Activated T-helper 1 cell treated with anti-CD3 and anti-CD28 coated beads, Interleukin-2, amount 50 U/mL, for 16 hours (primary cell): ENCODE measurements at regions not wholly inside any gene's neighbourhood (a gene's known extent, or its start where the extent isn't known, plus 50 kb on each side); places are given as distances from the start of the nearest gene placed in this dataset.

Source experiments
- DNase-seq, 2 donors: peaks; one replicate each; pipeline ENCODE4 v3.0.0-alpha.2; 2020; ENCODE audit warnings: low read depth in 1 of 2, low spot score in 1 of 2

- DNase-seq, result no peak
These were observed 266.3 kb downstream of the MTX2 start for GRCh38 chr2:176535467-176536113.

DNA sequence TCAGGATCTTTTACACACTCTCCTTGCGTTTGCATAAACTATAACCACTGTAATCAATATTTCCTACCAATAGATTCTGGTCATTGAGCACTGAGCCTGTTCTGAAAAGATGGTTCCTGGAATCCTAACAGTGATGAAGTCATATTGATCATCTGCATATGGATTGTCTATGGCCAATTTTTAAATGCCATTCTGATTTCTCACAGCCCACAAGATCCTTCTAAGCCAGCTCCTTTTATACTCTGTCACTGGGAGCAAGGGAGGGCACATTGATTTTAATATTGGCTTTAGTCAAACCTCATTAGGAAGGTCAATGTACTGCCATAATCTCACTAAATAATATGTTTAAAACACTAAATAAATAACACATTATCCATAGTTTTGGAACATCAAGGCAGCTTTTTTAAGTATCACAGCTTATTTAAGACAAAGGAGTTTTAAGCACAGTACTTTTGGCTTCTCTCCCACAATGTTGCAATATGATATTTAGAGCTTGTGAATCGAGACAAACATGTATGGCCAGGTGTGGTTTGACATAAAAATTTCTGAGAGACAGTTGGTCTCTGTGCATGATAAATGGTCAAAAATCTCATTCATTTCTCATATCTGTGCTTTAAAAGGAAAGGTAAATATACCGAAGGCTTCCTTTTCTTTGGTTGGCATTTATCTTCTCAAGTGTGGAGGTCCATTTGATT, 267.3 kb downstream of the MTX2 start:
- no peak for DNase-seq

- no peak for DNase-seq
These were observed 268.7 kb downstream of the MTX2 start for GRCh38 chr2:176537932-176538331.

DNA sequence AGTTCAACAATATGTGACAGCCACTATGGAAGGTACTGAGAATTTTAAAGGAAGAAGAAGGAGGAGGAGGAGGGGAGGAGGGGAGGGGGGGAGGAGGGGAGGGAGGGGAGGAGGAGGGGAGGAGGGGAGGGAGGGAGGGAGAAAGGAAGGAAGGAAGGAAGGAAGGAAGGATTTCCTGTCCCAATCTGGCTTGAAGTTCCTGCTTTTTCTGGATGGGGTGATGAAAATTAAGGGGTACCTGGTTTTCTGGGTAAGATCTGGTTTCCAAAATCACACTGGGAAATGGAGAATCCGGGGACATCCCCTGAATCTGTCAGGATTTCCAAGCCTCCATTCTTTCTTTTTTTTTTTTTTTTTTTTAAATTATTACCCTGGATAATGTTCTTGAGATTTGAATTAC, 271.8 kb downstream of the MTX2 start:
- DNase-seq, result no peak

- no peak for DNase-seq
These were observed 273.2 kb downstream of the MTX2 start for GRCh38 chr2:176542476-176542875.

DNA sequence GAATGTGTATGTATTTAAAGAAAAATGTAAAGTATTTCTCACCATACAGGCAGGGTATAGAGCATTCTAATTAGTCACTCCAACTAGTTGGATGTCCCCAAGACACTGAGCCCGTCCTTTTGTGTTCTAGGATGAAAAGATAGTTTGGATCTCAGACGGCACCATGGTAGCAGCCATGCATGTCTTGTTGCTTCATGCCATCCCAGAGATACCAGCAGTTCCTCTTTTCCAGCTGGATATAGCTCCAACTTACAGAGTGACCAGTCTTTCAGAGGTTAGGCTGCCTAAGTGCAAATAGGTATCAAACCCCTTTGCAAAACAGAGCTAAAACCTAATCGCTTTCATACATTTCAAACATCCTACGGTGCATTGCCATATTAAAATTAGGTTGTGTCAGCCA, 275.3 kb downstream of the MTX2 start:
- DNase-seq, result no peak

DNA sequence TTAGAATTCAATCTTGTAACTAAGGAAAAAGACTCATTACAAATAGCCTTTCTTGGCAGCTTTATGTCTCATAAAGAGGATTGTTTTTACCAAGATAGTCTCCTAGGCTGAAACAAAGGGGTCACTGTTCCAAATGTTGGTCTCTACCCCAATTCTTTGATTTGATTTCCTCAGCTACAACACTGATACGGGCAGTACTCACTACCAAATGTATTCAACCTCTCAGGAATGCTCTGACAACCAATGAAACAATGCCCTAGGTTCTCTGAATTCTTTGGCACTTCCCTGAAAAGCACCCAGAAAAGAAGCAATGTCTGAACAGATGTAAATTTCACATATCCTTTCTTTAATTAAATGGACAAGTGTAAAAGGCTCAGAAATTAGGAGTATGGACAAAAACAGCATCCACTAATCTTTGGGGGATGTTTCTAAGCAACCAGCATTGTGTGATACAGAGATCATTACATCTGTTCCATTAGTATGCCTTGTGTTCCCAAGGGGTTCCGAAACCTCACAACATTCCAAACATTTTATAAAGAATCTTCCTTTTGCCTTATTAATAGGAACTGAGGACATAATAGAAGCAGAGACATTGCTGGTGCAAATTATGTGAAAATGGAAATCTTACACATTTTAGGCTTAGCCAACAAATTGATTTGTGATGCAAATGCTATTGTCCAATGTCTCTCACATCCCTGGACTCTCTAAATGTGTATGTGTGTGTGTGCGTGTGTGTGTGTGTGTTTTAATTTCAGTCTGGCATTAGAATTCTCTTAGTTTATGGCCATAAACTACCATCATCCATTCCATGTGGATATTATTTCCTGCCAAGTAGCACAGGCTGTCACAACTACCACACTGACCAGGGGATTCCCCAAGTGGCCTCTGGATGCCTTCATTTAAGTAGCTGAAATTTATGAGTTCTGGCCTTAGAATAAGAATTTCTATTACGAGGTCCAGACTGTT, 276.0 kb downstream of the MTX2 start:
- no peak for DNase-seq

DNA sequence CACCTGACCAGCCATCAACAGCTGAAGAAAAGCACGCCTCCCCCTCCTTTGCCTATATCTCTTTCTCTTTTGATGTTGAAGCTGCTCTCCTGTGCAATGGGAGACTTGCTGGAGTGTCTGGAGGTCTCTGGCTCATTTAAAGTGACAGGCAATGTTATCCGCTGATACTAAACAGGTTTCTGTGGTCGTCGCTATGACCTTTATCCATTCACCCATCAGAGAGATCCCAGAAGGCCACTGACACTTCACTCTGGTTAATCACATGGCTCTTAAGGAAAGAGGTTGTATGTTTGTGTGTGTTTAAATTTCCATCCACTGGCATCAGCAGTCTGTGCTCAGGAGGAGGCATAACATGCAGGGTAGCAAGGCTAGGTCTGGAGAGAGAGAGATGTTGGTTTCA, 277.3 kb downstream of the MTX2 start:
- no peak for DNase-seq

- no peak for DNase-seq
These were observed 283.4 kb downstream of the MTX2 start for GRCh38 chr2:176552501-176553135.

DNA sequence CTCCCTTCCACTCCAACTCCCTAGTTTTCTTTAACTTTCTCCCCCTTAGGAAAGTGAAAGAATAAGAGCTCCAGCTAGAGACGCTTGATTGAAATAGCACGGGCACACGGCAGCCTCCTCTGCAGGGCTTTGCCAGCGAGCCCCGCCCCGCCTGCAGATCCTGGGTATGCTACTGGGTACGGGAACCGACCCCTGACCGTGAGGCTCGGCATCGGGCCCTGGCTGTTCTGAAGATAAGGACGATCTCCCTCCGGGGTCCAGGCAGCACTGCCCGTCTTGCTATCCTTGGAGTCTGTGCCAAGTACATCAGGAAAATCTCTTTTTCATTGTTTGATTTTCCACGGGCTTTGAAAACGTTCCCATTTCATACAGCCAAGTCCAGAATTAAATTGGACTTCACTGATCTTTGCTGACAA, 284.5 kb downstream of the MTX2 start:
- DNase-seq, result no peak

DNA sequence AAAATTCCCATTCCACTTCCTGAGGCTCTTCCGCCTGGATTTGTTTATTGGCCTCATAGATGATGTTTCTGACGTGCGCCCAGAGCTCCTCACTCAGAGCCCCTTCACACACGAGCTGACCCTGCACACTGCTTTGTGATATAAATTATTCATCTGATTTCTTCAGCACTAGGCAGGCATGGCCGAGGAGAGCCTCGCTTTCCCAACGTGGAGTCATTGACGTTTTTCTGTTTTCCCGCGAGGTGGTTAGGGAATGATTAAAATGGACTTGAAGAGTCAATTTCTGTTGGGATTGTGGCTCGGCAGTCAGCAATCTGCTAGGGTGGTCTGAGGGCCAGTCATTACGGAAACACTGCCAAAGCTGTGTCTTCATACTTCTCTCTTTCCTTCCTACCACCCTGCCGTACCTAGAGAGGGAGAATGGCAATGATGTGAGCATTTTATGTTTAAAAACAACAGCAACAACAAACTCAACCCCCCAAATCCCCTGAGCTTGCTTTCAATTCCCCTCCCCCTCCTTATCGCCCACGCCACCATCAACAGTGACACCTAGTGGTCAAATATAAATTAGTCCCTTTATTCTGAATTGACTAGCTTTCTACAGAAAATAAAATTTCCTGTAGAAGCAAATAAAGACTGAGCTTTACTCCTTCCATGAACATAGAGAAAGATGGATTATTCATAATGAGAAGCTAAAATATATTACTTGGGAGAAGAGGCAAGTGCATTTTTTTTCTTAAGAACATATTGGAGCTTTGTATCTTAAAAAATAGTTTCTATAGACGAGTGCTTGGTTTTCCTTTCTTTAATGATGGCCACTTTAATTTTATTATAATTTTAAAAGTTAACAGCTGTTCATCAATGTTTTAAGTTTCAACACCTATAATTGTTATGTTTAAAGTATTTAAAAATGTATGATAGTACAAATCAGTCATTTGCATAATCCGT, 285.1 kb downstream of the MTX2 start:
- no peak for DNase-seq

DNA sequence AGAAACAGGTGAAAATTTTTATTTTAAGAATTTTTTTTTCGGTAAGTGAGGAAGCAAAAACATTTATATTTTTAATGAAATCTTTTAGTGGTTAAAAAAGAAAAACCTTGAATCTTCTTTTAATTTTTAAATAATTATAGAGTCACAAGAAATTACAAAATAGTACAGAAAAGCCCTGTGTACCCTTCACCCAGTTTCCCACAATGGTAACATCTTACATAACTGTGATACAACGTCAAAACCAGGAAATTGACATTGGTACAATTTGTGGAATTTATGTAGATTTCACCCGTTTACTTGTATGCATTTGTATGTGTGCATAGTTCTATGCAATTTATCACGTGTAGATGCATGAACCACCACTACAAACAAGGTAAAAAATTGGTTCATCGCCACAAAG, 285.9 kb downstream of the MTX2 start:
- no peak for DNase-seq

- no peak for DNase-seq
These were observed 286.5 kb downstream of the MTX2 start for GRCh38 chr2:176555781-176556180.

DNA sequence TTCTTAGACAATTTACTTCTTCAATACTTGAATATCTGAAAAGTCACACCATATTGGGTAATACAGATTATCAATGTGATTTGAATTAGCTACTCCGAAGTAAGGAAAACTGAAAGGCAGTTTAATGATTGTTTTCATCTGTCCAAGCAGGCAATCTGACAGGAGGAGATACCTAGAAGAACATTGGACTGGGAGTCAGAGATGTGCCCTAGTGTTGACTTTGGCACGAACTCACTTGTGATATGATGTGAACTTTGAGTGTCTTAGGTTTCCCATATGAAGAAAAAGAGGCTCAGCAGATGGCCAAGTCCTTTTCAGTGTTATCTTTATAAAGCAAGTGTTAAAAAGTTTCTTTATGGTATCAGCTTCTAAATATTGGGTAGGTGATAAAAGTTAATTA, 287.1 kb downstream of the MTX2 start:
- DNase-seq, result no peak

- no peak for DNase-seq
These were observed 288.6 kb downstream of the MTX2 start for GRCh38 chr2:176557821-176558220.

GRCh38 chr2:176558574-176559140, 289.4 kb downstream of the MTX2 start:
- DNase-seq, result no peak

- DNase-seq, result no peak
These were observed 291.1 kb downstream of the MTX2 start for GRCh38 chr2:176560296-176560695.

GRCh38 chr2:176561706-176562105, 292.5 kb downstream of the MTX2 start:
- DNase-seq, result no peak

DNA sequence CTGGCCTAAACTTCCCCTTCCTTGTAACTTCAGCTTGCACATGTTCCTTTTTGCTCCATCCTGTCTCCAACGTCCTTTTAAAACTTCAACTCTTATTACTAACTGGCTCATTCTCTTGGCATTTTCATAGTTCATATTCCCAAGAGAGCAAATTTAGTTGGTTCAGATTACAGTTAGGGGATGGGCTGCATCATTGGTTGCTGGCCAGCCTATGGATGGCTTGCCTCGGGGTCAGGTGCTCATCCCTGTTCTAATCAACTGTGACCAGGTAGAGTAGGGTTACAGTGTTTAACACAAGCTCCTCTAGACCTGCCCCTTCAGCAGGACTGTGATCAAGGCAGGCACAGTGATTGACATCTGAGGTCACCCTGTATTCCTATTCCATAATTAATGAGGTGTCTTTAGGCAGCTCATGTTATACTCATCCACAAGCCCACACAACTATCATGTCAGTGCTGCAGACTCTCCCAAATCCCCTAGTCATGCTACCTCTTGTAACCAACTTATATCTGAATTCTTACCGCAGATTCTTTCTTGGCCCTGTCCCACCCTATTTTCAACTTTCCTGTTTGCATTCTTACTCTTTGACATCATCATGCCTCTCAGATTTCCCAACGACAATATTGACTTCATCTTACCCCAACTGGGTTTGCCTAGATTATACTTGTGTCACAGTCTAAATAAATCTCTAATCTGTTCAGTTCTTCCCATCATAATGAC, 293.3 kb downstream of the MTX2 start:
- no peak for DNase-seq
